GM19328 (cell line): ENCODE measurements at regions not wholly inside any gene's neighbourhood (a gene's known extent, or its start where the extent isn't known, plus 50 kb on each side); places are given as distances from the start of the nearest gene placed in this dataset.
A peak's percentile ranks its signal among the peaks of the same experiment; 100 is the strongest.

Experiments
- ATAC-seq: cut with Tn5 transposase; IDR thresholded peaks from one replicate; pipeline ENCODE4 v1.9.1; 2021; ENCODE audit warnings: mild to moderate bottlenecking, moderate library complexity; ENCODE audit not compliant: unreplicated experiment

DNA sequence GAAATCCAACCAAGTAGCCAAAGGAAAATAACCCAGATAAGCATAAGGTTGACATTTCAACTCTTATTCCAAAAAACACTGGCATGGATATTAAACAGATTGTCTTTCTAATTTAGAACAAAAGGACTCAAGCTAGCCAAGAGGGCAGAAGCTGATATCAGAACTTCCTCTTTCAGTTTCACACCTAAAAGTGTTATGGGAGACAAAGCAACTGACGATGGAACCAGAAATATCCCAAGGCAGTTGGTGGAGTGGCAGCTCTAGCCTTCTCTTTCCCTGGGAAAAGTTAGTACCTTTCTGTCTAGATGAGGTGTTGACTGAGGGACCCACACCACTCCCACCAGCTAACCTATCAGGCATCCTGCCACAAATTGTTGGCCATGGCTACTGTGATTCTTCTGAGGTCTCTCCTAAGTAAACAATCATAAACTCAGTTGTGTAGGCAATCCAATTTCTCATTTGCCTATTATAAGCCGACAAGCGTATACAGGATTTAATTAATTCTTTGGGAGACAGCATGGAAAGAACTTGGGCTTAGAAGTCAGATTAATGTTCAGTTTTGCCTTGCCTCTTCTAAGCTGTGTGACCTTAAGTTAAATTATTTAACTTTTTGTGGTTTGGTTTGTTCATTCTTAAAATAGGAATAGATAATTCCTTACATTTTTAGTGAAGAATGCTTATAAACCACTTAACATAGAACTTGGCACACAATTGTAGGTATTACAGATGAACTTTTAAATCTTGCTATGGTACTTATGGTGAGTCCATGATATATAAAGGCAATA lies 110.9 kb upstream of the ADAMTSL1 start:
- ATAC-seq: no peak

DNA sequence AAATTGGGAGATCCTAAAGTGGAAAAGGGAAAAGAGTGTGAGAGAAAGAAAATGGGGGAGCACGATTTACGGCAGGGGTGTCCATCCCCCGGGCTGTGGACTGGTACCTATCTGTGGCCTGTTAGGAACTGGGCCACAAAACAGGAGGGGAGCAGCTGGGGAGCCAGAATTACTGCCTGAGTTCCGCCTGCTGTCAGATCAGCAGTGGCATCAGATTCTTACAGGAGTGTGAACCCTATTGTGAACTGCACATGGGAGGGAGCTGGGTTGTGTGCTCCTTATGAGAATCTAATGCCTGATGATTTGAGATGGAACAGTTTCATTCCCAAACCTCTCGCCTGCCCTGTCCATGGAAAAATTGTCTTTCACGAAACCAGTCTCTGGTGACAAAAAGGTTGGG lies 108.3 kb upstream of the ADAMTSL1 start:
- ATAC-seq: no peak

DNA sequence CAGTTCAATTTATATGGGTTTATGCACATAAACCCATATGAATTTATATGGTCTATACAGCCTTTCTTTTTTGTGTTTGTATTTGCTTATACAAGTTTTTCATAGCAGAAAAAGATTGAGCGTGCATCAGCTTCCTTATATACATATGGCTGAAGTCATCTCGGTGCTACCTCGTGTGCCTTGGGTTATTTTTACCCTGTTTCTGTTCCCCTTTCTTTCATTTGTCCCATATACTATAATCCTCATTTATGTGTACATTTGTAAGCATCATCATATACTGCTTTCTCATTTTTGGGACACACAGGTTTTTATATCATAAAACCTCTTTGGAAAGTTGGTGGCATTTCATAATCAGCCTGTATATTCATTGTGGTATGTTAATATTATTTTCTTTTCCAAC lies 107.8 kb upstream of the ADAMTSL1 start:
- ATAC-seq: peak; percentile 60

DNA sequence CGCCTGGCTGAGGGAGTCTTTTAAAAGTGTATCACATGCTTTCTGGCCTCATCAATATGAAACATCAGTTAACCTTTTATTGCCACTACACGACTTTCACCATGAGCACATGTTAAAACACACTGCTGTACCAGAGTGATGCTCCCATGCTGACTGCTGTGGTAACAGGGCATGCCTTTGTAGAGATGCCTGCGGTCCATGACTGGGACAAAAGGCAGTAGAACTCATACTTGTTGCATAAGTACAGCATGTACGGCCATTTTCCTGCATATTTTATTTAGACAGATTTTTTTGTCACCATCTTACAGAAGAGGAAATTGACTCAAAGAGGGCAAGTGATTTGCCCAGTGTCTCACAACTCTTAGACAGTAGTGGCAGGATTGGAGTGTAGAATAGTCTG lies 105.7 kb upstream of the ADAMTSL1 start:
- no peak for ATAC-seq

- ATAC-seq: no peak
These were observed 102.8 kb upstream of the ADAMTSL1 start for GRCh38 chr9:18371141-18371540.

- ATAC-seq: no peak
These were observed 102.3 kb upstream of the ADAMTSL1 start for GRCh38 chr9:18371621-18372020.

- no peak for ATAC-seq
These were observed 94.7 kb upstream of the ADAMTSL1 start for GRCh38 chr9:18379073-18379811.

DNA sequence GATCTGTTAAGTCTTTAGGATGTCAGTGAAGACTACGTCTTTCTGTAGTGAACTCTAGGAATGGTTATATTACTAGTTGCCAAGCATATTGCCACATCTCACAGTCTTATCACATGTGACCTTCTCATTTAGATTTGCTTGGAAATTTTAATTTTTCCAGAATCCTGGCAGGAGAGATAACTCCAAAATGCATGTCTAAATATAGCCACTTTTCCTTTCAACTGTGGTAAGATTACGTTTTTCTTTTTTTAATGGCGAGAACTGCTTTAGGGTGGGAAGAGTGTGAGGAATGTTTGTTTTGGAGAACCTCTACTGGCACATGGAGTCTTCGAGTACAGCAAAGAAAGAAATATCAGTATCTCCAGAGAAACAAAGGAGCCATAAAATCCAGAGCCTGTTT lies 91.7 kb upstream of the ADAMTSL1 start:
- ATAC-seq: no peak

- no peak for ATAC-seq
These were observed 89.9 kb upstream of the ADAMTSL1 start for GRCh38 chr9:18384066-18384465.

DNA sequence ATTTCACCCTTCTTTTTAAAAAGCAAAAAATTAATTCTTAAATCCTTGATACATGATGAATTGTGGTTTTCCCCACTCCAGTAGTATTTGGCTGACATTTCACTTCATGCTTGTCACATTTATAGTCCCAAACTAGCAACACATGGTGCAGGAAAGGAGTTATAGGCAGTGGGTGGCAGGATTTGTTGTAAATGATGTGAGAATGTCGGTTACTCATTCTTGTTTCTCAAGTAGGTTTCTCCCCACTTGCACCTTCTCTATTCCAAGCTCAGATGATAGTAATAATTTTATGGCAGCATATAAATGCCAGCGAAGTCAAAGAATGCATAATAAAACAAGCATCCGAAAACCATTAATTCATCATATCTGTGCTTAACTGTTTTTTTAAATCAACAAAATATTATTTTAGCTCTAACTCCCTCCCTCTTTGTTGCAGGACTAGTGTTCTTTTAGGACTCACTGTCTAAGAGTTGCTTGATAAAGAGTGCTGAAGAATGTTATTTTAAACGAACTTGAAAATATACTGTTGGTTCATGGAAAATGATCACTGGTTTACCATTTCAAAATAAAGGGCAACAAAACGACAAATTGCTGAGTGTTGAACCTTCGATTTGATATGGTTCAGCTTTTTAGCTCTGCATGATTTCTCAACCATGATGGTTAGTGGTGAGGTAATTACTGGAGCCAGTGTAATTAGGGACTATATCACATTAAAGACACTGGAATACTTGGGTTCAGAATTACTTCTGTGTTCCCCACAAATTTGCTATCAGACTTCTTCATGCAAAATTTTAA lies 88.1 kb upstream of the ADAMTSL1 start:
- ATAC-seq: no peak

- no peak for ATAC-seq
These were observed 83.6 kb upstream of the ADAMTSL1 start for GRCh38 chr9:18390393-18390792.

GRCh38 chr9:18393340-18394130 lies 80.4 kb upstream of the ADAMTSL1 start:
- no peak for ATAC-seq

DNA sequence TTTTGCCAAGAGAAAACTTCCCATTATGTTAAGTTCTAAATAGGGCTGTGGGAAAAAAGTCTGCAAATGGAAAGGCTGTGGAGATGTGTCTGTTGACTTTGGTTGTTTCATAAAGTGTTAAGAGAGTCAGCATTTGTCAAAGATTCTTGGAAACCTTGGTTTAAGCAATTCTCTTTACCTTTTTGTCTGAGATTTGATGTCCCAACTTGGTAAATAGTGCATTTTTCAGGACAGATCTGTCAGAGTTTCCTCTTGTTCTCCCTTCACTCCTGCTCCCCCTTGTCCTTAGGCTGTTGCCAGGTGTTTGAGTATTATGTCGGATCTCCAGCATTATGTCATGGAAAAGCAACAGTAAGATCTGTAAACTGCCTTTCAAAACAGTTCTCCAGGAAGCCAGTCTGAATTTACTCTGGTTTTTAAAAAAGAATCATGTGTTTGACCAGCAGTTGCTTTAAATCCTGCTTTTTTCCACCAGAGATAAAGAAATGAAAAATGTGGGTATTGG lies 79.1 kb upstream of the ADAMTSL1 start:
- ATAC-seq: no peak

DNA sequence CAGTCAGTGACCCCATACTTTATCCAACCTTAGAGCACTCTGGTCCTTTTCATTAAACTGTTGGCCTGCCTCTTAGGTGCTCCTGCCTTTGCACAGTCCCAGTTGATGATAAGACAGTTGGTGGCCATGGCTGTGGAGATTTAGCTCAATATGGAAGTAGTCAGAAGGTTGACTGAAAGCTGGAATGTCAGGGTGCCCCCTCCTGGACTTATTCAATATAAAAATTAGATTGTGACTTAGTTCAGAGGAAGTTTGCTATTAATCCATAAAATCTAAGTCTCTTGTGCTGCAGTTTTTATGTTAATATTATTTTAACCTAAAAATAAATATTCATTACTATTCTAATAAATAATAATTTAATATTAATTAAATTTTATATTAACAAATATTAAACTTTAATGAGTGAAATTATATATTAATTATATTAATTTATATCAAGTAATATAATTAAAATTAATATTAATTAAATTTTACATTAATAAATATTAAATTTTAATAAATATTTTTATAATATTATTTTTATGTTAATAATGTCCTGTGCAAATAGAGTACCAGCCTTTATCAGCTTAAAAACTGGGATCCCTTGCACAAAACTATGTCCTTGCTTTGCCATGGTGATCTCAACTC lies 77.7 kb upstream of the ADAMTSL1 start:
- ATAC-seq: no peak

DNA sequence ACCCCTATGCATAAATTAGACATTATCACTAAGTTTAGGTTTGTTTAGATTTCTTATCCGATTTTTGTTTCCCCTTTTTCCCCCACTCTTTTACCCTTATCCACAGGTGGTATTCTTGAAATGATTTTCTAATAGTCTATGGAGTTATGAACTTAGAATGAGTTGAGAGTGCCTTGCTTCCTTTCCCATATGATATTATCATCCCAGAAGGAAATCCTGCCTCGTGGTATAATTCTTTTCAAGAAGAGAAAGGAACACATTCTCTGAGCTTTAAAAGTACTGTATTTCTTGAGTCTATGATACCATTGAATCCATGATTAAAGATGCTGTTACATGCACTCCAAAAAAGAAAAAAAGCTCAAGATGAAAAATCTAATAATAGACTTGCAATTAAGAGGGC lies 76.9 kb upstream of the ADAMTSL1 start:
- no peak for ATAC-seq

DNA sequence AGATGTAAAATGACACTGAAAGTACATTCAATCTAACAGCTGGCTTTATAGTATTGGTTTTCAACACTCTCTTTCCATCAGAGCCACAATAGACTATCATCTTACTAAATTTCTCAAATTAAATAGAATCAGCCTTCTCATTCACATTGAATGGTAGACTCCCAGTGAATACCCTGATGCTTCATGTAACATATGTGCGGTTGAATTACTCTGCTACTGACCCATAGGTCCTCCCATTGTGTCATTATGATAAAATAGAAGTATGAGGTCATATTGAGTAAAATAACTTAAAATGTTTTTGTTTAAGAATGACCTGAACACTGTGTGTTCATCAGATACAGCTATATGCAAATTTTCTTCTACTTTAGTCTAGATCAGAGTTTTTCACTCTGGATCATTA lies 75.9 kb upstream of the ADAMTSL1 start:
- no peak for ATAC-seq

- ATAC-seq: no peak
These were observed 69.4 kb upstream of the ADAMTSL1 start for GRCh38 chr9:18404434-18405029.

GRCh38 chr9:18405240-18405639 lies 68.7 kb upstream of the ADAMTSL1 start:
- no peak for ATAC-seq

- ATAC-seq: no peak
These were observed 63.0 kb upstream of the ADAMTSL1 start for GRCh38 chr9:18410983-18411382.

DNA sequence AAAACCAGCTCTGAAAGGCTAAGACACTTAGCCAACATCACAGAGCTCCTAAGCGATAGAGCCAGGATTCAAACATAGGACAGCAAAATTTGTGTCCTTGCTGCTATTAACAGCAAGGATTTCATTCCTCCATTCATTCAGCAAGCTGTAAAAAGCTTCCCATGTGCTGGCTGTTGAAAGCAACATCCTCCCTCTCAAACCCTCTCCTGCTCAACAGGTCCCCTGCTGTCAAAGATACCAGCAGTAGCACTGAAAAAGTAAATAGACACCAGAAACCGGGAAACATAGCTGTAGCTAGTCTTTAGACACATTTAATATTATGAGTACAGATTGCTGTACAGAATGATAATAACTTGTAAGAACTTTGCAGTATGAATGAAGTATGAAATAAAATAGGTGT lies 52.6 kb upstream of the ADAMTSL1 start:
- no peak for ATAC-seq
